Fibroblast of lung (primary cell): ENCODE measurements at regions not wholly inside any gene's neighbourhood (a gene's known extent, or its start where the extent isn't known, plus 50 kb on each side); places are given as distances from the start of the nearest gene placed in this dataset.

Experiments used
- CTCF ChIP-seq, 2 donors: IDR thresholded peaks in 1 of 2; conservative IDR thresholded peaks in 1 of 2; 1 replicate in 1 of 2; 2 replicates in 1 of 2; pipeline ENCODE4 v1.5.1; 2011 to 2012; ENCODE audit warnings: low read length in 2 of 2, control low read depth in 1 of 2, inconsistent platforms in 1 of 2, low read depth in 1 of 2, mild to moderate bottlenecking in 1 of 2
- EZH2 ChIP-seq: IDR thresholded peaks from 2 replicates; pipeline ENCODE4 v1.5.1; 2012; ENCODE audit warnings: low read length, control low read depth, mild to moderate bottlenecking; ENCODE audit errors: missing control alignments

- TF ChIP-seq CTCF (conservative IDR thresholded peaks at IDR 0.05 in 1 of 2, IDR thresholded peaks at IDR 0.05 in 1 of 2; ENCODE audit: low read depth in 1 of 2, low read length in 2 of 2) (no peak), EZH2 (no peak)
Observed at GRCh38 chr1:90854397-90854924, 137.4 kb upstream of the BARHL2 start.
